ENCODE measurements at regions not wholly inside any gene's neighbourhood (a gene's known extent, or its start where the extent isn't known, plus 50 kb on each side); places are given as distances from the start of the nearest gene placed in this dataset.

GRCh38 chr16:65510241-65510640, 388.4 kb upstream of the CDH11 start:
- TF ChIP-seq EZH2 (IDR thresholded peaks at IDR 0.05; ENCODE audit: low read length, unreplicated experiment) (no peak), CTCF (conservative IDR thresholded peaks at IDR 0.05; ENCODE audit: low read depth, low read length) (no peak), EZH2phosphoT487 (IDR thresholded peaks at IDR 0.05; ENCODE audit: borderline replicate concordance, low read length) (no peak)
